HG02678 (cell line): ENCODE measurements at regions not wholly inside any gene's neighbourhood (a gene's known extent, or its start where the extent isn't known, plus 50 kb on each side); places are given as distances from the start of the nearest gene placed in this dataset.
A peak's percentile ranks its signal among the peaks of the same experiment; 100 is the strongest.

Experiments
- ATAC-seq: cut with Tn5 transposase; IDR thresholded peaks from one replicate; pipeline ENCODE4 v1.9.1; 2021; ENCODE audit warnings: mild to moderate bottlenecking, moderate library complexity; ENCODE audit not compliant: unreplicated experiment

DNA sequence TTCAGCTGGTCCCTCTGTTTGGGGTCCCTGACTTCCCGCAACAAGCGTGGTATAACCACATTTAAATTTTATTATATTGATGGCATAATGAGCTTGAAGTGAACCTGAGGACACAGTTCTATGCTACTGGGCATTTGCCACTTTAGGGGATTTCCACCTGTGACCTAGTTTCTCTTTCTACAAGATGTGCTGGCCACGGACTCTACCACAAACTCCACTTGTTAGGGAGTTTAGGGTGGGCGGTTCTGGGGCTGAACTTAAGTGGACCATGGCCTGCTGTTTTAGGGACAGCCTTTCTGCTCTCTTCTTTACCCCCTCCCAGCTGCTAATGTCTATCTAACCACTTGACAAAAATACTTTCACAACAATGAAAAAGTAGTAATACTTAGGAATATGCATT lies 1199.1 kb downstream of the SI start:
- no peak for ATAC-seq

DNA sequence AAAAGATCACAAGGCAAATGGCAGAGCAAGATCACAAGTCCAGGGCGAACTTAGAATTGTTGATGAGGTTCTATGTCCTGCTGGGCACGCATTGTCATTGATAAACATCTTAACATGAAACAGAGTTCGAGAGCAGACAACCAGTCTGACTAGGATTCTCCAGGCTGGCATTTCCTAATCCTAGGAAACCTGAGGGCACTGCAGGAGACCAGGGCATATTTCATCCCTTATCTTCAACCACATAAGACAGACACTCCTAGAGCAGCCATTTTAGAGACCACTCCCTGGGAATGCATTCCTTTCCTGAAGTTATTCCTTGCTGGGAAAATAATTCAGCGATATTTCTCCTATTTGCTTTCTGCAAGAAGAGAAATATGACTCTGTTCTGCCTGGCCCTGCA lies 1199.9 kb downstream of the SI start:
- ATAC-seq, result no peak

DNA sequence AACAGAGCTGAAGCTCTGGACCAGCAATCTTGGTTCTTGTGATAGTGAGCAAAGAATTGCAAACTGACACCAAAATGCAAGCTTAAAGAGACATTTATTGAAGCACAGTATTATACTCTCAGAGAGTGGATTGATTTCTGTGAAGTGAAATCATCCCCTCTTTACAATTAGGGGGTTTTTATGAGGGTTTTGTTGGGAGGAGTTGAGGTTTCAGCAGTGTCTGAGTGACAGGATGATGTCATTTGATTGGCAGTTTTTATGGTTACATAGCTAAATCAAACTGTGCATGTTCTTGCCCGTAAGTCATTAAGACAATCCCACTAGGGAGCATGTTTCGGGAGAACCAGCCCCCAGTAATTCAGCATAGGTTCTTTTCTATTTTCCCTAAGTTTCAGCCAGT lies 1200.5 kb downstream of the SI start:
- no peak for ATAC-seq

DNA sequence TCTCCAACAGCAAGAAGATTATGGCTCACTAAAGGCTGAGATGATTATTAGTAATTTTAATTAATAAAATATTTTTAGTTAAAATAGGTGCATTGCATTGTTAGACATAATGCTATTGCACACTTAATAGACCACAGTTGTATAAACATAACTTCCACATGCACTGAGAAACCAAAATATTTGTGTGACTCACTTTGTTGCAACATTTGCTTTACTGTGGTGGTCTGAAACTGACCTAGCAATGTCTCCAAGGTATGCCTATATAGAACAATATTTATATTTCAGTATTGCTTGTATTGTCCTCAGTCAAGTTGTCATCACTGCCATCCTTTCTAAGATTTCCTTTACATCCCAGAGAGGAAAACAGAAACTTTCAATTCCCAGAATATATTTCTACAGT lies 1215.2 kb downstream of the SI start:
- ATAC-seq, result no peak

- ATAC-seq, result no peak
Observed at GRCh38 chr3:163852233-163852632, 1226.1 kb downstream of the SI start.

DNA sequence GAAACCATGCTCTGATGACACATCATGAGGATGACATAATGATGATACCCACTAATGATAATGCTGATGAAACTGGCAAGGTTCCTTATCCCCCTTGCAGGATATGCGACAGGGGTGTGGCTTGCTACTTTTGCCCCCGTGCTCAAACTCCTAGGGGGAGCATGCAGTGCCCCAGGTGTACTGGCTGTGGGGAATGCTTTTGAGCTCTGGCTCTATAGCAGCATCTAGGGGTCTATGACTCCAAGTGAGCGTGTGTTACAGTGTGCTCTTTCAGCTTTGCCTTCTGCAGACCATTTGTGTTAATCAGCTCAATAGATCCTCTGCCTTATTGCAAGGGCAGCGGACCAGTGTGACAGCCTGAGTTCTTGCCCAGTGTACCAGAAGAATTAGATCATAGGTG lies 1239.5 kb downstream of the SI start:
- no peak for ATAC-seq

GRCh38 chr3:163832547-163832946 lies 1245.7 kb downstream of the SI start:
- no peak for ATAC-seq

DNA sequence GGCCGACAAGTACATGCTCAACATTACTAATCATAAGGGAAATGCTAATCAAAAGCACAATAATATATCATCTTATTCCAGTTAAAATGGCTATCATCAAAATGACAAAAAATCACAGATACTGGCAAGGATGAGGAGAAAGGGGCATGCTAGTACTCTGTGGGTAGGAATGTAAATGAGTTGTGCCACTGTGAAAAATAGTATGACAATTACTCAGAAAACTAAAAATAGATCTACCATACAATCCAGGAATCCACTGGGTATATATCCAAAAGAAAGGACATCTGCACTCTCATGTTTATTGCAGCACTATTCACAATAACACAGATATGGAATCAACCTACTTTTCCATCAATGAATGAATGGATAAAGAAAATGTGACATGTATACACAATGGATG lies 1256.5 kb downstream of the SI start:
- no peak for ATAC-seq

- no peak for ATAC-seq
Observed at GRCh38 chr3:163817015-163817414, 1261.3 kb downstream of the SI start.

GRCh38 chr3:163813935-163814334 lies 1264.4 kb downstream of the SI start:
- no peak for ATAC-seq

- ATAC-seq, result no peak
Observed at GRCh38 chr3:163812006-163812405, 1266.3 kb downstream of the SI start.

DNA sequence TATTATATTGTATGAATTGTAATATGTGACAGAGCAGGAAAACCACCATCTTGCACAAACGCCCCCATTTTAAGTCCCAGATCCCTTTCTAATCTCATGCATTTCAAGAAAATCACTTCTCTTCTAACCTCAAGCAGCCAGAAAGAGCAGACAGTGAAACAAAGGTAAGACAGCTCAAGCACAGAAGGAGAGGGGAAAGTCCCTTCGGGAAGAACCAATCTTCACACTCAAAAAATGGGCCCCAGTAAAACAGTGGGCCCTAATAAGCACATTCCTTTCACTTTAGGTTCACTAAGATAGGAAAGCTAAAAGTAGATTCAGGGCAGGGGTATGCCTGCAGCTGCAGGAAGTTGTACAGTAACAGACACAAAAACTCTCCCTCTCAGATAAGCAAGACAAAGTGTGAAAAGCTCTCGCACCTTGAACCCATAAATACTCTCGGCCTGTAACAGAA lies 1268.7 kb downstream of the SI start:
- peak; percentile 72 for ATAC-seq

DNA sequence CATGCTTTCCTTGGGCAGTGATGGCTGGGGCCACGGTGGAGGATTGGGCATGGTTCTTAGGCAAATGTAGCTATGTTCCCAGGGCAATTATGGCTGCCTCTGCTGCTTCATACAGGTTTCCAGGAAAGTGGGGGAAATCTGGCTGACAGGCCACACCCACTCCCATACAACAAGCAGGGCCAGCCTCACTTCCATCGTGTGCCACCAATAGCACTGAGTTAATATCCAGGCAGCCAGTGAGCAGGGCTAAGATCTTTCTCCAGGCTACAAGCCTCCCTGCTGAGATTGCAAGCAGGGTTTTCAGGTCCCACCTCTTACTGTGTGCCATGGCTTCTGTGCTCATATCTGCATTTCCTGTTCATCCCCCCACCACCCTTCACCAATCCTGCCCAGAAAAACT lies 1291.9 kb downstream of the SI start:
- no peak for ATAC-seq

- no peak for ATAC-seq
Observed at GRCh38 chr3:163785693-163786092, 1292.6 kb downstream of the SI start.

- no peak for ATAC-seq
Observed at GRCh38 chr3:163779396-163780344, 1298.6 kb downstream of the SI start.

DNA sequence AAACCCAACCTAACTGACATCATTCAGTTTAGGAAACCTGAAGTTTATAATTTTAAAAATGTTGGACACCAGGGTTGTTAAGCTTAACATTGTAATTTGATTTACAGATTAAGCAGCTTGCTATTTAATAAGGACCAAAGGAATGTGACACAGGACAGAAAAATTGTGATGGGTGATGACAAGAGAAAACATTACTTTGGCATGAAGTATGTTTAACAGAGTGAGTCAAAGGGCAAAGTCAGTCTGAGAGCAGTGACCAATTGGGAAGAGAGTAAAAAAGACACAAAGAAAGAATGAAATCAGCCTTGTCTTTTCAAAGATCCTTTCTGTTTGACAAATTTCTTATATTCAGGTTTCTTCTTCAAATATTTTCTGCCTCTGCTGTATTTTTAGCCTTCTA lies 1301.6 kb downstream of the SI start:
- ATAC-seq, result no peak

DNA sequence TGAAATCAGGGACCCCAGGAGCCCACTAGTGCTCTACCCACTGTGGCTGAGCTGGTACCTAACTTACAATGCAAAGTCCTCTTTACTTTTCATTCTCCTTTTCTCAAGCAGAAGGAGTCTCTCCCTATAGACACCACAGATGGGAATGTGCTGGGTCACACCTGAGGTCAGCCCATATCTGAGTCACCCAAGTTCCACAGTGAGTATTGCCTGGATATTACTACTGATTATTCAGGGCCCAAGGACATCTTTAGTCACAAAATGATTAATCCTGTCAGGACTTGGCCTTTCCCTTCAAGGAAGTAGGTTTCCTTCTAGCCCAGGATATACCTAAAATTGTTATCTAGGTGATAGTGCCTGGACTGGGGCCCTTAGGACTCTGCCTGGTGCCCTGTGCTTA lies 1305.2 kb downstream of the SI start:
- ATAC-seq, result no peak

DNA sequence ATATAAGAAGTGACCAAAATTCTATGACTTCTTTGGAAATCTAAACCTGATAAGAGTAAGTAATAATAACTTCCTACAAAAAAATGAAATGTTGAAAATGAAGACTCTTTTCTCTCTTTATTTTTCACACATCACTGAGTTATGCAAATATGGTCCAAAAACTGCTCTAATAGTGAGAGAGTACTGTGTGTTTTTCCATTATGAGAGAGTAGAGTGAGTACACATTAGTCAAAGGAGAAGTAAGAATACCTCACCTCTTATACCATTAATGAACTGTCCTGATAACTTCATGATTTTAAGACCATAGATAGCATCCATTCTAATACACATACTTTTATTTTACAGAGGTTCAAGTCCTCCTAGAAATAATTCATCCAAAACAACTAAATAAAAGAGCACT lies 1310.2 kb downstream of the SI start:
- no peak for ATAC-seq

GRCh38 chr3:163766112-163766511 lies 1312.2 kb downstream of the SI start:
- ATAC-seq, result no peak

DNA sequence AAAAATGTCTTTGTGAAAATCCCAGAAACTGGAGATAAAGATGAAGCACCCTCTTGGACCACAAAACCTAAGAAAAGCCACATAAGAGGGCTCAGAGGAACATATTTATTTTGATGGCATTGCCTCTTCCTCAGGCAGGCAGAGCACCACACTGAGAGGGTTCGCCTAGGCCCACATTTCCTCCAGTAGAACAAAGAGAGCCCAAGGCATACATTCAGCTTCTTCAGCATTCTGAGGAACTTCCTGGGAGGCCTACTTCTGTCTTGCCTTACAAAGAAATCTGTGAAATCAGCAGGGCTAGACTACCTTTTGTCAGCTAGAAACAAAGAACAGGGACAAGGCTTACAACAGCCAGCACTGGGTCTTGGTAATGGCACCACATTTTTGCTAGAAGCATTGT lies 1325.3 kb downstream of the SI start:
- ATAC-seq, result no peak

GRCh38 chr3:163745204-163745603 lies 1333.1 kb downstream of the SI start:
- no peak for ATAC-seq

- no peak for ATAC-seq
Observed at GRCh38 chr3:163735394-163735793, 1342.9 kb downstream of the SI start.

- ATAC-seq, result no peak
Observed at GRCh38 chr3:163730684-163731083, 1347.6 kb downstream of the SI start.
